Ishikawa (cell line): ENCODE measurements at regions not wholly inside any gene's neighbourhood (a gene's known extent, or its start where the extent isn't known, plus 50 kb on each side); places are given as distances from the start of the nearest gene placed in this dataset.

ENCODE experiments used
- CEBPB ChIP-seq: IDR thresholded peaks from 2 replicates; pipeline ENCODE4 v1.6.1; 2012
- NFIC ChIP-seq: IDR thresholded peaks from 2 replicates; pipeline ENCODE4 v1.6.1; 2012
- RAD21 ChIP-seq: IDR thresholded peaks from 2 replicates; pipeline ENCODE4 v1.6.1; 2012; ENCODE audit warnings: low read depth
- REST ChIP-seq: IDR thresholded peaks from 2 replicates; pipeline ENCODE4 v1.6.1; 2012; ENCODE audit warnings: low read depth, mild to moderate bottlenecking
- TAF1 ChIP-seq: IDR thresholded peaks from 2 replicates; pipeline ENCODE4 v1.6.1; 2012; ENCODE audit warnings: low read depth, mild to moderate bottlenecking
- TEAD4 ChIP-seq: IDR thresholded peaks from 2 replicates; pipeline ENCODE4 v1.6.1; 2012

- no peak for TF ChIP-seq RAD21
- TF ChIP-seq CEBPB = no peak
- no peak for TF ChIP-seq TAF1
- no peak for TF ChIP-seq REST
- TF ChIP-seq TEAD4 = no peak
- no peak for TF ChIP-seq NFIC
Measured at GRCh38 chr18:39635192-39635591, 2069.6 kb upstream of the CELF4 start.
